Fibroblast of mammary gland (primary cell): ENCODE measurements at regions not wholly inside any gene's neighbourhood (a gene's known extent, or its start where the extent isn't known, plus 50 kb on each side); places are given as distances from the start of the nearest gene placed in this dataset.

Source experiments
- DNase-seq: peaks from one replicate; pipeline ENCODE4 v3.0.0-alpha.2; 2010; ENCODE audit warnings: low read depth
- H3K4me3 ChIP-seq: 2 replicates; pipeline ENCODE4 v1.5.1; 2011; ENCODE audit warnings: low read depth, mild to moderate bottlenecking, low read length, moderate library complexity; ENCODE audit not compliant: control insufficient read depth
- CTCF ChIP-seq: conservative IDR thresholded peaks from 2 replicates; pipeline ENCODE4 v1.5.1; 2011; ENCODE audit warnings: low read depth, low read length, inconsistent platforms; ENCODE audit not compliant: control insufficient read depth, insufficient read depth

GRCh38 chr2:123961576-123961975 is 63.5 kb upstream of the CNTNAP5 start:
- TF ChIP-seq CTCF, result no peak

GRCh38 chr2:123971564-123972318 is 53.3 kb upstream of the CNTNAP5 start:
- DNase-seq, result no peak
- TF ChIP-seq CTCF, result no peak
- no peak overlapping the region for H3K4me3 ChIP-seq

More at GRCh38 chr2:123961576-123961975, 63.5 kb upstream of the CNTNAP5 start:
- no peak for DNase-seq
- H3K4me3 ChIP-seq, result no peak overlapping the region
